Posterior cingulate gyrus (tissue), 11 donors: ENCODE measurements at regions not wholly inside any gene's neighbourhood (a gene's known extent, or its start where the extent isn't known, plus 50 kb on each side); places are given as distances from the start of the nearest gene placed in this dataset.
A peak's percentile ranks its signal among the peaks of the same experiment; 100 is the strongest.
"Not testable (repeated sequence)": the region's sequence is repeated elsewhere in the genome, so short reads cannot be mapped to it uniquely, and the experiment has no call there.

Experiments
- DNase-seq, 10 donors: peaks; one replicate each; pipeline versions ENCODE4 v3.0.0 to v3.0.0-alpha.2; 2020 to 2021; ENCODE audit warnings: mixed read lengths in 3 of 10
- intact Hi-C: fragments of 100-400 bp; cut with DNase I; formaldehyde crosslinking; loops from one replicate; pipeline ENCODE4 v1.15.1; 2023

DNA sequence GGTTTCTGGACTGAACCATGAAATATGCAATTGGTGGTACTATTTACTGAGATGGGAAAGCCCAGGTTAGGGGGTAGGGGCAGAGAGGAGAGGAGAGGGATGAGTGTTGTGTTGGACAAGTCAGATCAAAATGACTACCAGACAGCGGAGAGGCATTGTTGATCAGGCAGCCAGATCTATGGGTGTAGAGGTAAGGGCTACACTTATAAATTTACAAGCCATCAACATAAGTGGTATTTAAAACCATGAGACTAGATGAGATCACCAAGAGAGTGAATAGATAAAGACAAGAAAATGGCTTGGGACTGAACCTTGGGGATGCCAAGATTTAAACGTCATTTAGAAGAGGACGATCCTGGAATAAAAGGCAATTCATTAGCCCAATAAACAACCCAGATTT is 123.4 kb downstream of the NXPE2 start:
- no peak for DNase-seq
- intact Hi-C loops = no loop called here

DNA sequence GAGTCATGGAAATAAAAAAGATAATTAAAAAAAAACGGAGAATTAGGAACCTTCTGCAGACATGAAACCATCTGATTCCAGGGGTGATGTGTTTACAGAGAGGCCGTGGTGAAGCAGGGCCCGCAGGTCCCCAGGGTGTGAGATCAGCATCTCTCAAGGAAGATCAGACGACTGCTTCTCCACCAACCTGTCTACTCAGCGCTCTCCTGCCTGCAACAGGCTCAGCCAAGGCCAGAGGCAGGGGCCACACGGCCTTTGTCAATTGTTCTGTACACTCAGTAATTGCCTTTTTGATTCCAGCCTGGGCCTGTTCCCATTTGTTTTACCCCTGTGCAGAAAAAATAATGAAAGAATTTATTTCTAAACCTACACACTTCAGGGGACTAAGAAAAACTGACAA is 124.6 kb downstream of the NXPE2 start:
- intact Hi-C loops = no loop called here
- DNase-seq = no peak

DNA sequence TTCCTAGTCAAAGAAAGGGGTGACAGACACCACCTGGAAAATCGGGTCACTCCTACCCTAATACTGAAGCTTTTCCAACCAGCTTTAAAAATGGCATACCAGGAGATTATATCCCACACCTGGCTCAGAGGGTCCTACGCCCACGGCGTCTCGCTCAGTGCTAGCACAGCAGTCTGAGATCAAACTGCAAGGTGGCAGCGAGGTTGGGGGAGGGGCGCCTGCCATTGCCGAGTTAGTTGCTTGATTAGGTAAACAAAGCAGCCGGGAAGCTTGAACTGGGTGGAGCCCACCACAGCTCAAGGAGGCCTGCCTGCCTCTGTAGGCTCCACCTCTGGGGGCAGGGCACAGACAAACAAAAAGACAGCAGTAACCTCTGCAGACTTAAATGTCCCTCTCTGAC is 127.1 kb downstream of the NXPE2 start:
- DNase-seq, intact Hi-C loops: not testable (repeated sequence)

DNA sequence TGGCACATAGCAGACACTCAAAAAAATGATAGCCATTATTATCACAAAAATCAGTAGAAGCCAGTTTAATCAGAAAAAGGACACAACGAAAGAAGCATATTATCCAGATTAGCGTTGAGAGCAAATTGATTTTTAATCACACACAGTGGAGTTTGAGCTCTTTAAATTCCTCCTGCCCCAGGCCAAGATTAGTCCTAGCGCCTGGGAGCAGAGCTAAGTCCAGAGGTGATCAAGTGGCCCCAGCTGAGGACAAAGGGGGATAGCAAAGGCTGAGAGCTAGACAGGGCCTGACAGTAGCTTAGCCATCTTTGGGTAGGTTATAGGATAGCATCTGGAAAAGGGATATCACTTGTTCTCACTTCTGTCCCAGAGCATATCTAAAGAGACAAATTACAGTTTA is 133.6 kb downstream of the NXPE2 start:
- no peak for DNase-seq
- intact Hi-C loops = no loop called here

GRCh38 chr11:114812733-114813132 is 134.4 kb downstream of the NXPE2 start:
- intact Hi-C loops = no loop called here
- no peak for DNase-seq

GRCh38 chr11:114813189-114813718 is 134.9 kb downstream of the NXPE2 start:
- intact Hi-C loops = no loop called here
- no peak for DNase-seq

GRCh38 chr11:114815176-114815575 is 136.8 kb downstream of the NXPE2 start:
- intact Hi-C loops = no loop called here
- no peak for DNase-seq

GRCh38 chr11:114815761-114816160 is 137.4 kb downstream of the NXPE2 start:
- intact Hi-C loops = no loop called here

GRCh38 chr11:114816791-114817190 is 138.5 kb downstream of the NXPE2 start:
- intact Hi-C loops = no loop called here
- no peak for DNase-seq

More at GRCh38 chr11:114815761-114816160, 137.4 kb downstream of the NXPE2 start:
- no peak for DNase-seq

- no peak for DNase-seq
- intact Hi-C loops = no loop called here
Observed at GRCh38 chr11:114818382-114818781, 140.1 kb downstream of the NXPE2 start.

- intact Hi-C loops = no loop called here
Observed at GRCh38 chr11:114819028-114819427, 140.7 kb downstream of the NXPE2 start.

GRCh38 chr11:114820621-114821020 is 142.3 kb downstream of the NXPE2 start:
- intact Hi-C loops = no loop called here
- DNase-seq = no peak

More at GRCh38 chr11:114819028-114819427, 140.7 kb downstream of the NXPE2 start:
- no peak for DNase-seq

DNA sequence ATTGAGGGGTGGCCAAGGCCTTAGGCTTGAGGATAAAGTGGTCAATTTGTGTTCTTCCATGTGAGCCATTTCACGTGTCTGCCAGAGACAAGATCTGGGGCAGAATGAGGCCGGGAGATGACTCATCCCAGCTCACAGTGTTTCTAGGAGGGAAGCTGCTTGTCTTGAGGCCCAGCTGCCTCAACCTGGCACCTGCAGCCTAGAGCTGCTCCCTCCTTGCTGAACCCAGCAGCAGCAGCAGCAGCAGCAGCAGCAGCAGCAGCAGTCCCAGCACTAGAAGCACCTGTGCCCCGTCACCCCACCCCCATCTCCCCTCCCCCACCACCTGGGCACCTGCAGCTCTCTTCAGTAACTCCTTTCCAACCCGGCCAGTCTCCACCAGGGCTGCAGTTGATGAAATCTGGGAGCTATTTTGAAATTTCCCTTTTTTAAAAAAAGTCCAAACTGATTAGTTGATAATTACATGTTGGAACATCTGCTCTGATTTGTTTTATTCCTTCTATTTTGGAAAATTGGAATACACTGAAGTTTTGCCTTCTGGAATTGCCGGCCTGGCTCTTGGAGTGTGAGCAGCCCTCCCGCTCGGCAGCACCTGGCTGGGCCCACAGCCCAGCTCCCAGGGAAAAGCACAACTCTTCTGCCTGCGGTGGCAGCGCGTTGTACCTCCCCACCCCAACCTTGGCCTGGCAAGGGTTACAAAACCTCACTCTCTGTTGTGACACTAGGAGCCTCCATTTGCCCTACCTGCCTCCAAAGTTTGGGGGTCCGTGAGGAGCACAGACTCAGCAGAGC is 143.5 kb downstream of the NXPE2 start:
- peak in 8 of 10 donors; percentile 36 to 90 (median 53) for DNase-seq
- intact Hi-C loops = no loop called here

DNA sequence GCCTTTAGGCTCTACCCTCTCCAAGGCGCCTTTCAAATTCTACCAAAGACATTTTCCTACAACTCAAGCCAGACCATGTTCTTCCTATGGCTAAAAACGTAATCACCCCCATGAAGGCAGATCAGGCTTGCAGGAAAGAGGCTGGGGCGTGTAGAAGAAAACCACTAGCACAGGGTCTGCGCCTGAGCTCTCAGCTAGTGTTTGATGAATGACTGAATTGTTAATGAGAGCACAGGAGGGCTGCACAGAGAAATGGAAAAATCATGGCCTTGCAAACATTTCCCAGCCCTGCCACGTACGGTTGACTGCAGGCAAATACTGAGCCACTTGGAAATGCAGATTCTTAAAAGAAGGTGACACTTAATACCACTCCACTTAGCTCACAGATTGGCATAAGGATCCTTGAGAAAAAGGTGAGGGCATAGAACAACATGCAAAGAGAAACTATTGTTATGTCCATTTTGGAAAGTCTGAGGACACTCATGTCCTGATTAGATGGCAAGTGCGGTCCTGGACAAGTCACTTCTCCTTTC is 148.6 kb downstream of the NXPE2 start:
- intact Hi-C loops = no loop called here
- no peak for DNase-seq

DNA sequence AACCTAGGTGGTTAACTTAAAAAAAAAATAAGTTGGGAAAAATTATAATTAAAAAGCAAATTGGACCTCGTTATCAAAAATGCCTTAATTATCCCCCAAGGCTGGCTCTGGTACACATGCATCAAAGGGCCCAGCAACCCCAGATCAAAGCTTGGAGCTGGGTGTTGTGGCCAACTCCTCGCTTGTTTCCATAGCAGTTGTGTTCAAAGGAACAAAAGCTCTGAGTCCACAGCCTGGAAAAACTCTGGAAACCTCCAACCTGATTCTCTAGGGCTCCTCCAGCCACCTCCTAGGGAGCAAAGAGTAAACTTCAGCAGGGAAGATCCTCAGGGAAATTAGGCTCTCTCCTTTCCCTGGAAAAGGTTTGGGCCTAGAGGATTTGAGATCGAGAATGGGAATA is 149.4 kb downstream of the NXPE2 start:
- intact Hi-C loops = no loop called here
- no peak for DNase-seq

DNA sequence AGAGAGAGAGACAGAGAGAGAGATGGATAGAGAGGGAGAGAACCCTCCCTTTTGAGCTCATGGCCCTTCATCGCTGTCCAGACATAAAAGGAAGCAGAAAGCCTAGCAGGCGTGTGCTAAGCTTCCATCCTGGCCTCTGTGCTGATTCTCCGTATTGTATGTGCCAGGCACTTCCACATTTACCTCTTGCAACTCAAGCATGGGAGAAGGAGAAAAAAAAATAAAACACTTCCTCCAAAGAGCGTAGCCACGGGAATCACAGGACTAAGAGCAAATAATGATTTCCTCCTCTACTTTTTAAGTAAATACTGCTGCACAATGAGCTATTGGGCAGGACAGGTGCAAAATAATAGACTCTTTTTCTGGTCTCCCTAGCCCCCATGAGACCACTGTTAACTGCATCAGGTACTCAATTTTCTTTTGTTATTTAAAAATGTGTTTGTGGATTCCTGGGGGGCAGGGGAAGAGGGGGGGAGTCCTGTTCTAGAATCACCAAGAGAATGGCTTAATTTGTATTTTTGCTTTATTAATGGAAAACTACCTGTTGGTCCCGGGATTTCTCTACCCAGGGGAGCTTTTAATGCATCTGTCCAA is 154.3 kb downstream of the NXPE2 start:
- no peak for DNase-seq
- intact Hi-C loops = no loop called here

- intact Hi-C loops = no loop called here
- DNase-seq = no peak
Observed at GRCh38 chr11:114836161-114836560, 157.8 kb downstream of the NXPE2 start.

GRCh38 chr11:114844896-114845295 is 166.6 kb downstream of the NXPE2 start:
- intact Hi-C loops = no loop called here
- DNase-seq = no peak

DNA sequence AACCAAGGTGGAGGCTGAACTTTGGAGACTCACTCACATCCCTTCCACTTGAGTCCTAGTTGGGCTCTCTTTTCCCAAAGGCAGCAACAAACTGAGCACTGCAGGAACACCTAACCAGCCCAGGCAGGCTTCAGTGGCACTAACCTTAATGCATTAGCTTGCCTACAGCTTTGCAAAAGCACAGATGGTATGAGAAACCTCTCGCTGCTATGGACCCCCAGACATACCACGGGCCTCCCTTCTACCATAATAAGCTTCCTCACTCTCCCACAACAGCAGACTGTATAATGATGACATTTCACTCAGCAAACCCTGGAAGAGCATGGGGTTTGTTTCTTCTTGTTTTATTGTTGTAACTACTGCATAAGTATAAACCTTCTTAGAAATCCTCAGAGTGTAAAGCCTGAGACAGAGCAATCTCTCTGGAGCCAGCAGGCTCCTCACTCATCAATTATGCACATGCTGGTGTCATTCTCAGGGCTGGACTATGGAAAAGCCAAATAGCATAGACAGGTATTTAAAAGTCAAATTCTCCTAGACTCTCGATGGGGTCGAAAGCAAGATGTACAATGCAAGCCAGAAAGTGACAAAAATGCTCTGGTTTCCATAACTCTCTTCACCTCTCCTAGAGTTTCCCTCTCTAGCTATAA is 167.6 kb downstream of the NXPE2 start:
- no peak for DNase-seq
- intact Hi-C loops = no loop called here

GRCh38 chr11:114846416-114846791 is 168.1 kb downstream of the NXPE2 start:
- DNase-seq = peak; percentile 50 to 96 (median 68)
- intact Hi-C loops = no loop called here

DNA sequence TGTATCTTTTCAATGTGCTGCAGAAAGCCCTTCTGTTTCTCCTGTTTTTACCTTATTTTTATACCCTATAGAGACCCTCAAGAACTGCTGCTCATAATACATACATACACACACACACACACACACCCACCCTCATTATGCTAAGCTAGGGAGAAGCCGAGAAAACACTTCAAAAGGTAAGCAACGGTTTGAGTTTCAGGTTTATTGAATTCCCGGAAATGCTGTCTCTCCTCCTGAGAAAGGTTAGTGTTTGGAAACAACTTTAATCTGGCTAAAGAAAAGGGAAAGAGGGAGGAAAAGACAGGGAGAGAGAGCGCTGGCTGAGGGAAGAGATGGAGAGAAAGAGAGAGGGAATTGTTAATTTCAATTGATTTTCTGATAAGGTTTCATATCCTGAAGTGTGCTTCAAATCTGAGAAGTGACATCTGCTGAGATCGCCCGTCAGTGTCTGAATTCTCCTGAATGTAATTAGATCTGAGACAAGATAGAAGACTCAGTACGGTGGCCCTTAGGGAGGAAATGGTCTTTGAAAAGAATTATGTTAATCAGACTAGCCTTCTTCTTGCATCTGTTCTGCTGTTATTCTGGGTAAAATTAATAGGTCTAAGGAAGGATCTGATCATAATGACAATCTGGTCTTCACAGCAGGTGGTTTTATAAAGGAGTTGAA is 169.1 kb downstream of the NXPE2 start:
- intact Hi-C loops = no loop called here
- no peak for DNase-seq
